HCT116 (cell line): ENCODE measurements at regions not wholly inside any gene's neighbourhood (a gene's known extent, or its start where the extent isn't known, plus 50 kb on each side); places are given as distances from the start of the nearest gene placed in this dataset.

Experiments used
- ATAC-seq: fragments of 200-7000 bp; cut with Tn5 transposase; 2 replicates; pipeline ENCODE4 v1.9.1; 2020; ENCODE audit warnings: mild to moderate bottlenecking, moderate library complexity
- BruUV-seq: library from RNA; stranded (reverse); fragments of 400-500 nt; replicated peaks from 2 replicates; lab custom pipeline; 2021; lab: Mats Ljungman, UMichigan
- CTCF ChIA-PET: fragments of 300-600 bp; sonication (Branson Sonifier 250); formaldehyde crosslinking; loops from one replicate; lab custom pipeline; 2021; ENCODE audit warnings: antibody characterized with exemption; lab: Charles Lee
- POLR2A ChIA-PET: fragments of 300-600, 350-600 bp; sonication (Branson Sonifier 250); formaldehyde crosslinking; loops from one replicate; lab custom pipeline; 2021; ENCODE audit warnings: antibody characterized with exemption; lab: Charles Lee
- RAD21 ChIA-PET, 2 experiments: fragments of 300-600 bp; sonication (Branson Sonifier 250); formaldehyde crosslinking; loops; one replicate each; lab custom pipeline; 2023; ENCODE audit warnings: low total read pairs in 2 of 2; ENCODE audit not compliant: uncharacterized antibody in 2 of 2, unreplicated experiment in 2 of 2, low non-redundant PET in 1 of 2; lab: Charles Lee
- DNase-seq: peaks from one replicate; pipeline ENCODE4 v3.0.0-alpha.2; 2010; ENCODE audit warnings: low read depth, low spot score
- H2AFZ ChIP-seq: fragments of 200-600 bp; shearing (Covaris generic), sonication (generic); 2 replicates; pipeline ENCODE4 v1.6.1; 2017; ENCODE audit warnings: low read depth, mixed run types, mixed read lengths, antibody characterized with exemption, low read length; ENCODE audit not compliant: poor library complexity, severe bottlenecking
- H3K27ac ChIP-seq: 2 replicates; pipeline ENCODE4 v1.5.1; 2012; ENCODE audit warnings: low read depth, low read length
- H3K27me3 ChIP-seq: fragments of 200-600 bp; sonication (generic); 2 replicates; pipeline ENCODE4 v1.6.1; 2016; ENCODE audit warnings: mixed run types, low read length, mixed read lengths; ENCODE audit not compliant: insufficient read depth
- H3K36me3 ChIP-seq, 2 experiments: fragments of 200-500 bp in 1 of 2; fragments of 200-600 bp in 1 of 2; sonication (Bioruptor generic) in 1 of 2; sonication (generic) in 1 of 2; 2 replicates each; pipeline versions ENCODE4 v1.5.1 to v1.6.1; 2014 to 2016; ENCODE audit warnings: low read length in 2 of 2, inconsistent platforms in 1 of 2, mixed read lengths in 1 of 2, mixed run types in 1 of 2; ENCODE audit not compliant: insufficient read depth in 2 of 2, control insufficient read depth in 1 of 2
- H3K4me1 ChIP-seq, 2 experiments: fragments of 200-600 bp in 1 of 2; sonication (generic) in 1 of 2; 2 replicates each; pipeline versions ENCODE4 v1.5.1 to v1.6.1; 2012 to 2017; ENCODE audit warnings: low read length in 2 of 2, inconsistent platforms in 1 of 2, mild to moderate bottlenecking in 1 of 2, mixed read lengths in 1 of 2, mixed run types in 1 of 2, moderate library complexity in 1 of 2; ENCODE audit not compliant: insufficient read depth in 2 of 2, control insufficient read depth in 1 of 2
- H3K4me2 ChIP-seq: fragments of 200-600 bp; sonication (generic); 2 replicates; pipeline ENCODE4 v1.6.1; 2017; ENCODE audit warnings: mixed run types, low read length, mixed read lengths
- H3K4me3 ChIP-seq, 2 experiments: fragments of 200-600 bp in 1 of 2; sonication (generic) in 1 of 2; replicated peaks in 1 of 2; 2 replicates each; pipeline ENCODE4 v1.5.1; 2011 to 2016; ENCODE audit warnings: low read length in 2 of 2, control low read depth in 1 of 2, low read depth in 1 of 2, mild to moderate bottlenecking in 1 of 2, mixed read lengths in 1 of 2, mixed run types in 1 of 2
- H3K79me2 ChIP-seq: fragments of 200-600 bp; sonication (generic); 2 replicates; pipeline ENCODE4 v1.6.1; 2017; ENCODE audit warnings: mild to moderate bottlenecking, mixed run types, low read length, moderate library complexity, mixed read lengths; ENCODE audit not compliant: insufficient read depth
- H3K9ac ChIP-seq: fragments of 200-600 bp; sonication (generic); 2 replicates; pipeline ENCODE4 v1.6.1; 2016; ENCODE audit warnings: low read length, mixed read lengths
- H3K9me2 ChIP-seq: fragments of 200-600 bp; sonication (generic), shearing (Covaris generic); 2 replicates; pipeline ENCODE4 v1.6.1; 2017; ENCODE audit warnings: mixed run types, mild to moderate bottlenecking, moderate library complexity; ENCODE audit not compliant: insufficient read depth
- H3K9me3 ChIP-seq, 2 experiments: fragments of 200-500 bp in 1 of 2; fragments of 200-600 bp in 1 of 2; sonication (Bioruptor generic) in 1 of 2; sonication (generic) in 1 of 2; 2 replicates each; pipeline ENCODE4 v1.6.1; 2014 to 2017; ENCODE audit warnings: low read length in 2 of 2, mixed read lengths in 2 of 2, inconsistent platforms in 1 of 2, low read depth in 1 of 2, mild to moderate bottlenecking in 1 of 2, mixed run types in 1 of 2, moderate library complexity in 1 of 2; ENCODE audit not compliant: control insufficient read depth in 1 of 2, insufficient read depth in 1 of 2
- H4K20me1 ChIP-seq: fragments of 200-600 bp; sonication (generic), shearing (Covaris generic); 2 replicates; pipeline ENCODE4 v1.6.1; 2017; ENCODE audit warnings: mixed run types, mild to moderate bottlenecking, moderate library complexity; ENCODE audit not compliant: insufficient read depth
- CBX3 ChIP-seq: IDR thresholded peaks from 2 replicates; pipeline ENCODE4 v1.6.1; 2012; ENCODE audit warnings: low read depth
- CEBPB ChIP-seq: IDR thresholded peaks from 2 replicates; pipeline ENCODE4 v1.6.1; 2012; ENCODE audit warnings: low read depth
- JUND ChIP-seq: IDR thresholded peaks from 2 replicates; pipeline ENCODE4 v1.6.1; 2012
- POLR2A ChIP-seq: IDR thresholded peaks from 2 replicates; pipeline ENCODE4 v1.7.0; 2011; ENCODE audit warnings: borderline replicate concordance; ENCODE audit not compliant: insufficient read depth, insufficient read length; ENCODE audit errors: extremely low read depth
- RAD21 ChIP-seq: IDR thresholded peaks from 2 replicates; pipeline ENCODE4 v1.6.1; 2012; ENCODE audit warnings: low read depth, mild to moderate bottlenecking
- SIN3A ChIP-seq: IDR thresholded peaks from 2 replicates; pipeline ENCODE4 v1.6.1; 2012; ENCODE audit warnings: low read depth
- SRF ChIP-seq: IDR thresholded peaks from 2 replicates; pipeline ENCODE4 v1.6.1; 2012; ENCODE audit warnings: low read depth
- TCF7L2 ChIP-seq: IDR thresholded peaks from 2 replicates; pipeline ENCODE4 v1.7.0; 2011; ENCODE audit warnings: borderline replicate concordance, inconsistent platforms; ENCODE audit not compliant: insufficient read depth, insufficient read length; ENCODE audit errors: extremely low read depth
- YY1 ChIP-seq: IDR thresholded peaks from 2 replicates; pipeline ENCODE4 v1.6.1; 2011; ENCODE audit warnings: low read length, low read depth, moderate library complexity, mild to moderate bottlenecking; ENCODE audit not compliant: insufficient replicate concordance; ENCODE audit errors: extremely low read depth
- ZFX ChIP-seq: fragments of 450-650 bp; IDR thresholded peaks from 2 replicates; pipeline ENCODE4 v1.6.1; 2017
- ZNF274 ChIP-seq: fragments of 200-500 bp; sonication (Bioruptor generic); IDR thresholded peaks from 2 replicates; pipeline ENCODE4 v1.6.1; 2014; ENCODE audit warnings: mild to moderate bottlenecking, low read depth, low read length, inconsistent platforms
- intact Hi-C: fragments of 100-400 bp; cut with micrococcal nuclease; formaldehyde crosslinking; loops from 2 replicates; pipeline ENCODE4 v1.10.0; 2022
- TF ChIP-seq, protein P1 (sequence below): IDR thresholded peaks from 2 replicates; pipeline ENCODE4 v1.6.1; 2012; ENCODE audit warnings: low read depth
- TF ChIP-seq, protein P2 (sequence below), 3 experiments: fragments of 200-600 bp in 1 of 3; sonication (generic) in 1 of 3; IDR thresholded peaks in 2 of 3; conservative IDR thresholded peaks in 1 of 3; 2 replicates each; pipeline ENCODE4 v1.5.1; 2012 to 2017; ENCODE audit warnings: low read depth in 2 of 3, low read length in 2 of 3, antibody characterized with exemption in 1 of 3, borderline replicate concordance in 1 of 3, control low read depth in 1 of 3, mild to moderate bottlenecking in 1 of 3, mixed read lengths in 1 of 3, mixed run types in 1 of 3, moderate library complexity in 1 of 3; ENCODE audit not compliant: insufficient read depth in 1 of 3
- TF ChIP-seq, protein P3 (sequence below): IDR thresholded peaks from 2 replicates; pipeline ENCODE4 v1.6.1; 2012
- TF ChIP-seq, protein P4 (sequence below): IDR thresholded peaks from 2 replicates; pipeline ENCODE4 v1.6.1; 2012
- TF ChIP-seq, protein P5 (sequence below): IDR thresholded peaks from 2 replicates; pipeline ENCODE4 v1.6.1; 2011; ENCODE audit warnings: mild to moderate bottlenecking, low read length, moderate library complexity; ENCODE audit not compliant: insufficient replicate concordance; ENCODE audit errors: extremely low read depth

DNA sequence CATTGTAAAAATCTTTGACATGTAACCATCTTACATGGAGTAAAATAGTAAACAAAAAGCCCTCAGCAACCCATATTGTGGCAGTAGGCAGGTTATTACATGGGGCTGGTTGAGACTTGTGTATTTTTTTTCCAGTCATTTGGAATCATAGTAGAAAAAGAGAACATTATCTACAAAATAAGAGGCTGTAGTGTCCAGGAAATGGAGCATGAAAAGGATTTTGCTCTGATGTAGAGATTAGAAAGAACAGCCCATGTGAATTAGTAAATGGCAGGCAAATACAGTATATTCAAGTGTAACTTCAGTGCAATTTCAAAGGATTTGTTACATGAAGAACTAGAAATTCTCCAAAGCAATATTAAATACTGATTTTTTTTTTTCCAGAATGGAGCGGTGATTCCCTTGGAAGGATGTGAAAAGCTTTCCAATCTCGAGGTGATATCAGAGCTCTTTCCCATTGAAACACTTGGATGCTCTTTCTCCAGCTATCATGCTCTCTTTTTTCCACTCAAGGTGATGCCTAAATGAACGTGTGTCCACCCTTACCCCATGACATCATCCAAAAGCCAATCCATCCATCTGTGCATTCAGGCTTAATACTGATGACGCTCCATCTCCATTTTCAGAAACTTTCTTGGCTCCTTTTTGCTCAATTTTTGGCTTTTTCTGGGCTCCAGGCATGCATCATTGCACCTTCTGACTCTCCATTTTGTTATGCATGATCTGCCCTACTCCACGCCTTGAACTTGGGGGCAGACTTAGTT is 1034.7 kb downstream of the TYW1 start:
- ChIA-PET CTCF (no interaction called here), RAD21 (no interaction called here), POLR2A (no interaction called here)
- ATAC-seq = no peak
- no peak for TF ChIP-seq JUND
- TF ChIP-seq, protein P1, sequence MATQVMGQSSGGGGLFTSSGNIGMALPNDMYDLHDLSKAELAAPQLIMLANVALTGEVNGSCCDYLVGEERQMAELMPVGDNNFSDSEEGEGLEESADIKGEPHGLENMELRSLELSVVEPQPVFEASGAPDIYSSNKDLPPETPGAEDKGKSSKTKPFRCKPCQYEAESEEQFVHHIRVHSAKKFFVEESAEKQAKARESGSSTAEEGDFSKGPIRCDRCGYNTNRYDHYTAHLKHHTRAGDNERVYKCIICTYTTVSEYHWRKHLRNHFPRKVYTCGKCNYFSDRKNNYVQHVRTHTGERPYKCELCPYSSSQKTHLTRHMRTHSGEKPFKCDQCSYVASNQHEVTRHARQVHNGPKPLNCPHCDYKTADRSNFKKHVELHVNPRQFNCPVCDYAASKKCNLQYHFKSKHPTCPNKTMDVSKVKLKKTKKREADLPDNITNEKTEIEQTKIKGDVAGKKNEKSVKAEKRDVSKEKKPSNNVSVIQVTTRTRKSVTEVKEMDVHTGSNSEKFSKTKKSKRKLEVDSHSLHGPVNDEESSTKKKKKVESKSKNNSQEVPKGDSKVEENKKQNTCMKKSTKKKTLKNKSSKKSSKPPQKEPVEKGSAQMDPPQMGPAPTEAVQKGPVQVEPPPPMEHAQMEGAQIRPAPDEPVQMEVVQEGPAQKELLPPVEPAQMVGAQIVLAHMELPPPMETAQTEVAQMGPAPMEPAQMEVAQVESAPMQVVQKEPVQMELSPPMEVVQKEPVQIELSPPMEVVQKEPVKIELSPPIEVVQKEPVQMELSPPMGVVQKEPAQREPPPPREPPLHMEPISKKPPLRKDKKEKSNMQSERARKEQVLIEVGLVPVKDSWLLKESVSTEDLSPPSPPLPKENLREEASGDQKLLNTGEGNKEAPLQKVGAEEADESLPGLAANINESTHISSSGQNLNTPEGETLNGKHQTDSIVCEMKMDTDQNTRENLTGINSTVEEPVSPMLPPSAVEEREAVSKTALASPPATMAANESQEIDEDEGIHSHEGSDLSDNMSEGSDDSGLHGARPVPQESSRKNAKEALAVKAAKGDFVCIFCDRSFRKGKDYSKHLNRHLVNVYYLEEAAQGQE = no peak
- TF ChIP-seq, protein P2, sequence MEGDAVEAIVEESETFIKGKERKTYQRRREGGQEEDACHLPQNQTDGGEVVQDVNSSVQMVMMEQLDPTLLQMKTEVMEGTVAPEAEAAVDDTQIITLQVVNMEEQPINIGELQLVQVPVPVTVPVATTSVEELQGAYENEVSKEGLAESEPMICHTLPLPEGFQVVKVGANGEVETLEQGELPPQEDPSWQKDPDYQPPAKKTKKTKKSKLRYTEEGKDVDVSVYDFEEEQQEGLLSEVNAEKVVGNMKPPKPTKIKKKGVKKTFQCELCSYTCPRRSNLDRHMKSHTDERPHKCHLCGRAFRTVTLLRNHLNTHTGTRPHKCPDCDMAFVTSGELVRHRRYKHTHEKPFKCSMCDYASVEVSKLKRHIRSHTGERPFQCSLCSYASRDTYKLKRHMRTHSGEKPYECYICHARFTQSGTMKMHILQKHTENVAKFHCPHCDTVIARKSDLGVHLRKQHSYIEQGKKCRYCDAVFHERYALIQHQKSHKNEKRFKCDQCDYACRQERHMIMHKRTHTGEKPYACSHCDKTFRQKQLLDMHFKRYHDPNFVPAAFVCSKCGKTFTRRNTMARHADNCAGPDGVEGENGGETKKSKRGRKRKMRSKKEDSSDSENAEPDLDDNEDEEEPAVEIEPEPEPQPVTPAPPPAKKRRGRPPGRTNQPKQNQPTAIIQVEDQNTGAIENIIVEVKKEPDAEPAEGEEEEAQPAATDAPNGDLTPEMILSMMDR (IDR thresholded peaks at IDR 0.05 in 2 of 3, conservative IDR thresholded peaks at IDR 0.05 in 1 of 3; ENCODE audit: borderline replicate concordance in 1 of 3, insufficient read depth in 1 of 3, low read depth in 2 of 3, low read length in 2 of 3) = no peak
- TF ChIP-seq, protein P3, sequence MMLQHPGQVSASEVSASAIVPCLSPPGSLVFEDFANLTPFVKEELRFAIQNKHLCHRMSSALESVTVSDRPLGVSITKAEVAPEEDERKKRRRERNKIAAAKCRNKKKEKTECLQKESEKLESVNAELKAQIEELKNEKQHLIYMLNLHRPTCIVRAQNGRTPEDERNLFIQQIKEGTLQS = no peak
- no peak for TF ChIP-seq SIN3A
- TF ChIP-seq SRF = no peak
- no peak for TF ChIP-seq TCF7L2
- no peak for TF ChIP-seq CBX3
- TF ChIP-seq, protein P4, sequence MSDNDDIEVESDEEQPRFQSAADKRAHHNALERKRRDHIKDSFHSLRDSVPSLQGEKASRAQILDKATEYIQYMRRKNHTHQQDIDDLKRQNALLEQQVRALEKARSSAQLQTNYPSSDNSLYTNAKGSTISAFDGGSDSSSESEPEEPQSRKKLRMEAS = no peak
- no peak for TF ChIP-seq POLR2A
- no peak for TF ChIP-seq YY1
- no peak for TF ChIP-seq ZFX
- TF ChIP-seq, protein P5, sequence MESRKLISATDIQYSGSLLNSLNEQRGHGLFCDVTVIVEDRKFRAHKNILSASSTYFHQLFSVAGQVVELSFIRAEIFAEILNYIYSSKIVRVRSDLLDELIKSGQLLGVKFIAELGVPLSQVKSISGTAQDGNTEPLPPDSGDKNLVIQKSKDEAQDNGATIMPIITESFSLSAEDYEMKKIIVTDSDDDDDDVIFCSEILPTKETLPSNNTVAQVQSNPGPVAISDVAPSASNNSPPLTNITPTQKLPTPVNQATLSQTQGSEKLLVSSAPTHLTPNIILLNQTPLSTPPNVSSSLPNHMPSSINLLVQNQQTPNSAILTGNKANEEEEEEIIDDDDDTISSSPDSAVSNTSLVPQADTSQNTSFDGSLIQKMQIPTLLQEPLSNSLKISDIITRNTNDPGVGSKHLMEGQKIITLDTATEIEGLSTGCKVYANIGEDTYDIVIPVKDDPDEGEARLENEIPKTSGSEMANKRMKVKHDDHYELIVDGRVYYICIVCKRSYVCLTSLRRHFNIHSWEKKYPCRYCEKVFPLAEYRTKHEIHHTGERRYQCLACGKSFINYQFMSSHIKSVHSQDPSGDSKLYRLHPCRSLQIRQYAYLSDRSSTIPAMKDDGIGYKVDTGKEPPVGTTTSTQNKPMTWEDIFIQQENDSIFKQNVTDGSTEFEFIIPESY = no peak
- TF ChIP-seq ZNF274 = no peak
- no peak for TF ChIP-seq CEBPB
- TF ChIP-seq RAD21 = no peak
- Histone ChIP-seq H3K9me2 (no peaks in the 10 kb centered on the region), H3K27ac (no peak overlapping the region), H2AFZ (no peak overlapping the region), H3K9ac (no peak overlapping the region), H3K4me2 (no peak overlapping the region), H3K4me1 (no peaks in the 10 kb centered on the region), H4K20me1 (no peaks in the 10 kb centered on the region), H3K79me2 (no peaks in the 10 kb centered on the region), H3K36me3 (no peaks in the 10 kb centered on the region), H3K4me3 (no peak overlapping the region), H3K27me3 (no peaks in the 10 kb centered on the region), H3K9me3 (peaks cover 0 to 7% of the 10 kb centered on the region in 2 experiments; a peak in 2 of 4 replicates)
- intact Hi-C loops = no loop called here
- no peak for DNase-seq
- no TSS peak for BruUV-seq
